ENCODE measurements at regions not wholly inside any gene's neighbourhood (a gene's known extent, or its start where the extent isn't known, plus 50 kb on each side); places are given as distances from the start of the nearest gene placed in this dataset.

DNA sequence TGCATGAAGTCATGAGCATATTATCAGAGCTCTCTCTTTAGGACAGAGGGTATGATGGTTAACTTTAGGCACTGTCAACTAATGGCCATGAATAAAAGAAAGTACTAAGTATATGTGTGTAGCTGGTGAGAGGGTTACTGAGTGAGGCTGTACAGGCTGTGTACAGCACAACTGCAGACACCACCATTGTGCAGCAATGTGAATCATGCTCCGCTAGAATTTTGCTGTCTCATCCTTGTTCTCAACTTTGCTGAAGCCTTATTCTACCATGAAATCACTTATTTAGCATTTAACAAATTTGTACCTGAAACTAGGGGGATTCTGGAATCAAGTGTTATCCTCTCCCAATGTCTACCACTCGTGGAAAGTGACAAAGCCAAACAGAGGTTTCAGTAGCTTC, 414.9 kb downstream of the PLCL1 start:
- H3K9me3 ChIP-seq (ENCODE audit: control insufficient read depth in 4 of 4, low read length in 3 of 4): no peaks in the 10 kb centered on the region
- 61% methylated on average over 2 of the region's 2 CpGs for WGBS
- DNase-seq (ENCODE audit: low spot score): no peak
- no peak overlapping the region for H3K9ac ChIP-seq (ENCODE audit: low read depth in 1 of 2, low read length in 2 of 2)
- H3K4me1 ChIP-seq (ENCODE audit: control insufficient read depth in 4 of 4, insufficient read depth in 4 of 4, low read length in 3 of 4): no peaks in the 10 kb centered on the region
- TF ChIP-seq FOXA1 (IDR thresholded peaks at IDR 0.05) (no peak), GABPA (IDR thresholded peaks at IDR 0.05 in 1 of 2, conservative IDR thresholded peaks at IDR 0.05 in 1 of 2) (no peak)
- H3K4me3 ChIP-seq (ENCODE audit: low read depth in 1 of 3, low read length in 3 of 3): no peak overlapping the region
- no peaks in the 10 kb centered on the region for H3K36me3 ChIP-seq (ENCODE audit: control insufficient read depth in 4 of 4, insufficient read depth in 3 of 4, low read depth in 1 of 4, low read length in 3 of 4)
- H3K27ac ChIP-seq (ENCODE audit: low read depth in 1 of 2, low read length in 2 of 2): no peak overlapping the region
- no peaks in the 10 kb centered on the region for H3K27me3 ChIP-seq (ENCODE audit: control insufficient read depth in 4 of 4, insufficient read depth in 4 of 4, low read length in 3 of 4)

DNA sequence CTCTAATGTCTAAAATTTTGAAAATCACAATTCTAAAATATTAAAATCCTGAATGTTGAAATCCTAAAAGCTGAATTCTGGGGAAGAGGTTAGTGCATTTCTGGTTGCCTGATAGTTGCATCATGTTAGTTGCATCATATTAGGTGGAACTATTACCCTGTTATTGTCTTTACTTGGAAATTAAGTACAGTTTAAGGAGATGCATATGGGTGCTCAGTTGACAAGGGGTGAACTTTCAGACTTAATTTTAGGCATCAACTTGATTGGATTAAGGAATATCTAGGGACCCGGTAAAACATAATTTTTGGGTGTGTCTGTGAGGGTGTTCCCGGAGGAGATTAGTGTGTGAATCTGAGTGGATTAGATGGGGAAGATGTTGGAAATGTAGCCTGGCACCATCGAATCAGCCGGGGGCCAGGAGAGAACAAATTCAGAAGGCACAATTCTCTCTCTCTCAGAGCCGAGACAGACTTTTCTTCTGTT, 409.8 kb downstream of the PLCL1 start:
- WGBS: 86% methylated on average over 5 of the region's 5 CpGs
- Histone ChIP-seq H3K4me1 (ENCODE audit: control insufficient read depth in 4 of 4, insufficient read depth in 4 of 4, low read length in 3 of 4) (no peaks in the 10 kb centered on the region), H3K27ac (ENCODE audit: low read depth in 1 of 2, low read length in 2 of 2) (no peak overlapping the region), H3K4me3 (ENCODE audit: low read depth in 1 of 3, low read length in 3 of 3) (no peak overlapping the region), H3K27me3 (ENCODE audit: control insufficient read depth in 4 of 4, insufficient read depth in 4 of 4, low read length in 3 of 4) (no peaks in the 10 kb centered on the region), H3K9me3 (ENCODE audit: control insufficient read depth in 4 of 4, low read length in 3 of 4) (no peaks in the 10 kb centered on the region), H3K36me3 (ENCODE audit: control insufficient read depth in 4 of 4, insufficient read depth in 3 of 4, low read depth in 1 of 4, low read length in 3 of 4) (no peaks in the 10 kb centered on the region), H3K9ac (ENCODE audit: low read depth in 1 of 2, low read length in 2 of 2) (no peak overlapping the region)
- TF ChIP-seq FOXA2 (IDR thresholded peaks at IDR 0.05) (no peak), NR2F2 (IDR thresholded peaks at IDR 0.05) (no peak), RAD21 (IDR thresholded peaks at IDR 0.05) (no peak), YY1 (IDR thresholded peaks at IDR 0.05) (no peak), HNF4G (IDR thresholded peaks at IDR 0.05) (no peak), HNF4A (conservative IDR thresholded peaks at IDR 0.05) (no peak), TAF1 (conservative IDR thresholded peaks at IDR 0.05) (no peak), EGR1 (IDR thresholded peaks at IDR 0.05; ENCODE audit: low read depth in 2 of 2) (no peak), FOXA1 (IDR thresholded peaks at IDR 0.05) (no peak), GABPA (IDR thresholded peaks at IDR 0.05 in 1 of 2, conservative IDR thresholded peaks at IDR 0.05 in 1 of 2) (no peak), SP1 (IDR thresholded peaks at IDR 0.05) (no peak), JUND (IDR thresholded peaks at IDR 0.05) (no peak), RXRA (IDR thresholded peaks at IDR 0.05) (no peak)
- TF ChIP-seq, protein P1, sequence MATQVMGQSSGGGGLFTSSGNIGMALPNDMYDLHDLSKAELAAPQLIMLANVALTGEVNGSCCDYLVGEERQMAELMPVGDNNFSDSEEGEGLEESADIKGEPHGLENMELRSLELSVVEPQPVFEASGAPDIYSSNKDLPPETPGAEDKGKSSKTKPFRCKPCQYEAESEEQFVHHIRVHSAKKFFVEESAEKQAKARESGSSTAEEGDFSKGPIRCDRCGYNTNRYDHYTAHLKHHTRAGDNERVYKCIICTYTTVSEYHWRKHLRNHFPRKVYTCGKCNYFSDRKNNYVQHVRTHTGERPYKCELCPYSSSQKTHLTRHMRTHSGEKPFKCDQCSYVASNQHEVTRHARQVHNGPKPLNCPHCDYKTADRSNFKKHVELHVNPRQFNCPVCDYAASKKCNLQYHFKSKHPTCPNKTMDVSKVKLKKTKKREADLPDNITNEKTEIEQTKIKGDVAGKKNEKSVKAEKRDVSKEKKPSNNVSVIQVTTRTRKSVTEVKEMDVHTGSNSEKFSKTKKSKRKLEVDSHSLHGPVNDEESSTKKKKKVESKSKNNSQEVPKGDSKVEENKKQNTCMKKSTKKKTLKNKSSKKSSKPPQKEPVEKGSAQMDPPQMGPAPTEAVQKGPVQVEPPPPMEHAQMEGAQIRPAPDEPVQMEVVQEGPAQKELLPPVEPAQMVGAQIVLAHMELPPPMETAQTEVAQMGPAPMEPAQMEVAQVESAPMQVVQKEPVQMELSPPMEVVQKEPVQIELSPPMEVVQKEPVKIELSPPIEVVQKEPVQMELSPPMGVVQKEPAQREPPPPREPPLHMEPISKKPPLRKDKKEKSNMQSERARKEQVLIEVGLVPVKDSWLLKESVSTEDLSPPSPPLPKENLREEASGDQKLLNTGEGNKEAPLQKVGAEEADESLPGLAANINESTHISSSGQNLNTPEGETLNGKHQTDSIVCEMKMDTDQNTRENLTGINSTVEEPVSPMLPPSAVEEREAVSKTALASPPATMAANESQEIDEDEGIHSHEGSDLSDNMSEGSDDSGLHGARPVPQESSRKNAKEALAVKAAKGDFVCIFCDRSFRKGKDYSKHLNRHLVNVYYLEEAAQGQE (IDR thresholded peaks at IDR 0.05): no peak
- TF ChIP-seq, protein P2, sequence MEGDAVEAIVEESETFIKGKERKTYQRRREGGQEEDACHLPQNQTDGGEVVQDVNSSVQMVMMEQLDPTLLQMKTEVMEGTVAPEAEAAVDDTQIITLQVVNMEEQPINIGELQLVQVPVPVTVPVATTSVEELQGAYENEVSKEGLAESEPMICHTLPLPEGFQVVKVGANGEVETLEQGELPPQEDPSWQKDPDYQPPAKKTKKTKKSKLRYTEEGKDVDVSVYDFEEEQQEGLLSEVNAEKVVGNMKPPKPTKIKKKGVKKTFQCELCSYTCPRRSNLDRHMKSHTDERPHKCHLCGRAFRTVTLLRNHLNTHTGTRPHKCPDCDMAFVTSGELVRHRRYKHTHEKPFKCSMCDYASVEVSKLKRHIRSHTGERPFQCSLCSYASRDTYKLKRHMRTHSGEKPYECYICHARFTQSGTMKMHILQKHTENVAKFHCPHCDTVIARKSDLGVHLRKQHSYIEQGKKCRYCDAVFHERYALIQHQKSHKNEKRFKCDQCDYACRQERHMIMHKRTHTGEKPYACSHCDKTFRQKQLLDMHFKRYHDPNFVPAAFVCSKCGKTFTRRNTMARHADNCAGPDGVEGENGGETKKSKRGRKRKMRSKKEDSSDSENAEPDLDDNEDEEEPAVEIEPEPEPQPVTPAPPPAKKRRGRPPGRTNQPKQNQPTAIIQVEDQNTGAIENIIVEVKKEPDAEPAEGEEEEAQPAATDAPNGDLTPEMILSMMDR (IDR thresholded peaks at IDR 0.05; ENCODE audit: low read depth, low read length, missing input control): no peak
- TF ChIP-seq, protein P3, sequence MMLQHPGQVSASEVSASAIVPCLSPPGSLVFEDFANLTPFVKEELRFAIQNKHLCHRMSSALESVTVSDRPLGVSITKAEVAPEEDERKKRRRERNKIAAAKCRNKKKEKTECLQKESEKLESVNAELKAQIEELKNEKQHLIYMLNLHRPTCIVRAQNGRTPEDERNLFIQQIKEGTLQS (IDR thresholded peaks at IDR 0.05): no peak
- TF ChIP-seq, protein P4, sequence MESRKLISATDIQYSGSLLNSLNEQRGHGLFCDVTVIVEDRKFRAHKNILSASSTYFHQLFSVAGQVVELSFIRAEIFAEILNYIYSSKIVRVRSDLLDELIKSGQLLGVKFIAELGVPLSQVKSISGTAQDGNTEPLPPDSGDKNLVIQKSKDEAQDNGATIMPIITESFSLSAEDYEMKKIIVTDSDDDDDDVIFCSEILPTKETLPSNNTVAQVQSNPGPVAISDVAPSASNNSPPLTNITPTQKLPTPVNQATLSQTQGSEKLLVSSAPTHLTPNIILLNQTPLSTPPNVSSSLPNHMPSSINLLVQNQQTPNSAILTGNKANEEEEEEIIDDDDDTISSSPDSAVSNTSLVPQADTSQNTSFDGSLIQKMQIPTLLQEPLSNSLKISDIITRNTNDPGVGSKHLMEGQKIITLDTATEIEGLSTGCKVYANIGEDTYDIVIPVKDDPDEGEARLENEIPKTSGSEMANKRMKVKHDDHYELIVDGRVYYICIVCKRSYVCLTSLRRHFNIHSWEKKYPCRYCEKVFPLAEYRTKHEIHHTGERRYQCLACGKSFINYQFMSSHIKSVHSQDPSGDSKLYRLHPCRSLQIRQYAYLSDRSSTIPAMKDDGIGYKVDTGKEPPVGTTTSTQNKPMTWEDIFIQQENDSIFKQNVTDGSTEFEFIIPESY (IDR thresholded peaks at IDR 0.05): no peak
- TF ChIP-seq, protein P5, sequence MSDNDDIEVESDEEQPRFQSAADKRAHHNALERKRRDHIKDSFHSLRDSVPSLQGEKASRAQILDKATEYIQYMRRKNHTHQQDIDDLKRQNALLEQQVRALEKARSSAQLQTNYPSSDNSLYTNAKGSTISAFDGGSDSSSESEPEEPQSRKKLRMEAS (IDR thresholded peaks at IDR 0.05): no peak
- DNase-seq (ENCODE audit: low spot score): no peak

Data from liver (tissue), 8 donors.